M059J (cell line): ENCODE measurements at regions not wholly inside any gene's neighbourhood (a gene's known extent, or its start where the extent isn't known, plus 50 kb on each side); places are given as distances from the start of the nearest gene placed in this dataset.
"Not testable (repeated sequence)": the region's sequence is repeated elsewhere in the genome, so short reads cannot be mapped to it uniquely, and the experiment has no call there.

Experiments used
- DNase-seq: peaks from one replicate; pipeline ENCODE4 v3.0.0-alpha.2; 2012; ENCODE audit warnings: low read depth

GRCh38 chr10:52599551-52600200 lies 172.9 kb downstream of the MBL2 start:
- DNase-seq, result no peak

GRCh38 chr10:52604131-52604530 lies 168.5 kb downstream of the MBL2 start:
- not testable (repeated sequence) for DNase-seq

- DNase-seq, result no peak
Observed at GRCh38 chr10:52609071-52609470, 163.5 kb downstream of the MBL2 start.

DNA sequence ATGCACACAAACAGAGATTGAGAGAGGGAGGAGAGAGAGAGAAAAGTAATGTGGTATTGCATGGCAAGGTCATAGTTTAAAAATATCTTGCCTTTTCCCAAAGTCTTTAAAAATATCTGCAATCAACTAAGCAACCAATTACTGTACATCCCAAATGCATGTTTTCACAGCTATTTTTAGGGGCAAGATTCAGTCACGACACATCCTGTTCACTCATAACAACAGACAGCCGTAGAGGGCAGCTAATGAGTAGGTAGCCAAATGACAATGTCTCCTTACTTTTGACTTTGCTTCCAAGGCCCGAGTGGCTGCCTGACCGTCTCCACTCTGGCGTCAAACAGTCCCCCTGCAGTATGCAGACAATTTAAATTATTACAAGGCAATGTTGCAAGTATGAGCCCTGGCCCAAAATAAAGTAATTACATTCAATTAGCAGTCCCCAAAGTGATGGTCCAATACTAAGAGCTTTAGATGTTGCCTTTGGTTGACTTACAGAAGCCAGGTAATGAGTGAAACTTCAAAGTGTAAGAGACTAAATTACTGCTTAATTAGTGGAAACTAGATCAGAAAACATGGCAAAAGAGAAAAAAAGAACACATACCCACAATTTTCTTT lies 162.9 kb downstream of the MBL2 start:
- DNase-seq, result no peak

- DNase-seq, result no peak
Observed at GRCh38 chr10:52615331-52615730, 157.3 kb downstream of the MBL2 start.

GRCh38 chr10:52615756-52616394 lies 156.7 kb downstream of the MBL2 start:
- no peak for DNase-seq

DNA sequence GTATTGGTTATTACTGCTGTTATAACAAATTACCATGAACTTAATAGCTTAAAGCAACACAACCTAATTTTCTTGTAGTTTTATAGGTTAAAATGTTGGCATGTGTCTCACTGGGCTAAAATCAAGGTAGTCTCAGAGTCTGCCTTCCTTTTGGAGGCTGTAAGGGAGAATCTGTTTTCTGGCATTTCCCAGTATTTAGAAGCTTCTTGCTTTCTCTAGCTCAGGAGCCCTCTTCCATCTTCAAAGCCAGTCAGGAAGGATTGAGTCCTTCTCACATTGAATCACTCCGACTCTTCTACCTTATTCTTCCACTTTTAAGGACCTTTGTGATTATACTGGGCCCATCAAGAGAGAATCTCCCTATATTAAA lies 156.2 kb downstream of the MBL2 start:
- no peak for DNase-seq

DNA sequence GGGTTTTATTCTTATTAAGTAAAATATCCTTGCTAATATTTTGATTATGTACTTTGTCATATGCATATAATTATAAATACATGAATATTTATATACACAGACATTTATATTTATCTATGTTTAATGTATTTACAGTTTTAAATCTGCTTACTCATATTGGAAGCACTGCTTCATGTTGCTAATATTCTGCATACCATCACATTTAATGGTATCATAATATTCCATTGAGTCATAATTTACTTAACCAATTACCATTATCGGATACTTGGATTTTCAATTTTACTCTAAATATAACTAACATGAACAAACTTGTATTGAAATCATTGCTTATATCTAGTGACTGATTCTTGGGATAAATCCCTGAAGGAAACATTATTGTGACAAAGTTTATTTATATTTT lies 155.2 kb downstream of the MBL2 start:
- DNase-seq, result no peak

GRCh38 chr10:52619052-52619451 lies 153.5 kb downstream of the MBL2 start:
- DNase-seq, result no peak

DNA sequence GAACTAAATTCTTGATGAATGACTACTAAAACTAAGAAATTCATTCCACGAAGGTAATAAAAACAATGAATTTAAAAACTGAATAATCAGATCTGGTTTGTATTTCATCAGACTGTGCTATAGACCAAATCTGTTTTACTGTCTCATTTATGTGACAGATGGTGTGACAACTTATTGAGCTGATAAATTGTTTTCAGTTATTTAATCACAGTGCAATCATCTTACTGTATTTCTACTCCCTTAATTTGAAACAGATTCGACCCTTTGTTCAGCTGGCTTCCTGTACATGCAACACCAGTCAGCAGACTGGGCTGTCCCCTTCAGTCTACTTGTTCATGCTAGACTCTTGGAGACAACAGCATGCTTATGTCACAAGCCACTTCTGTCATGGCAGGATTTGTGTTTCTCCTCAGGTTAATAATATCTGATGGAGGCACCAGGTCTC lies 150.9 kb downstream of the MBL2 start:
- no peak for DNase-seq

DNA sequence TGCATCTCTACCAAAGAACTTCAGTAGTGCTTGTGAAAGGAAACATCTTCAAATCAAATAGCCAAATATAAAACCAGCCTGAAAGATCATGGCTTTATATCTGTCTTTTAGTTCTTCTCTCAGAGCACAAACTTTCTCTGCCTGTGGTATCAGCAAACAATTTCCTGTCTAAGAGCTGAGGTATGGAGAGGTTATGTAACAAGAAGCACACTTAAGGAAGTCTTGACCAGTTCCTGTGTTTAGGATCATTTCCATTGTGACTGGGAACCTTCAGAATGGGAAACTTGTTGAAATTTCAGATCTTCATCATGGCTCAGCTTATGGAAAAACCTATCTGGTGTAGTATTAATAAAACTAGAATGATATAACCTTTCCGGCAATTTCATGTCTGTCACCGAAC lies 148.8 kb downstream of the MBL2 start:
- no peak for DNase-seq

GRCh38 chr10:52627279-52627678 lies 145.3 kb downstream of the MBL2 start:
- no peak for DNase-seq

DNA sequence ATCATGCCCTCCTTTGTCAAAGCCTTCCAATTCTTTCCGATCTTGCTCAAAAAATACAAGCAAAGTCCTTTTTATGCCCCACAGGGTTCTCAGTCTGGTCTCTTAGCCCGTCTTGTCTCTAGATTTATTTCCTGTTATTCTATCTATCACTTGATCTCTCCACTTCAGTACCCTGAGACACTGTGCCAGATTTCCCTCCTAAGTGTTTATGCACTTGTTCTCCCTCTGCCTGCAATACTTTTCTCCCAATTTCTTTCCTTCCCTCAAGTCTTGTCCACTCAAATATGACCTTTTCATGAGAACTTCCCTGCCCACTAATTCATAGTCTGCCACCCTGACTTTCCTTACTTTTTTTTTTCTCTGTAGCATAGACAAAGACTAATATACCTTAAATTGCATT lies 141.4 kb downstream of the MBL2 start:
- DNase-seq, result no peak

DNA sequence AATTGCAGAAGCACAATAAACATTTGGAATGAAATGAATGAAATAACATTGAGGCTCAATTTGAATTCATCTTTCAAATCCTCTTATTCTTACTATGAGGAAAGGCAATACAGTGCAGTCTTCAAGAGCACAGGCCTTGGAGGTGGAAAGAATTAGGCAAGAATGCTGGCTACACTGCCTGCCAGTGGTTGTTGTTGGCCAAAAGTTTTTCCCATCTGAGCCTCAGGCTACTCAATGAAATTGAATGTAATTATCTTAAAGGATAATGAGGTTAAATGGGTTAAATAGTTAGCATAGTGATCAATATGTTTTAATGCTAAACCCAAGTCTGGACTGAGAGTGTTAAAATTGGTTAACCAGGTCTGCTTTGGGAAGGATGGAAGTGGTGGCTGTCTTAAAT lies 140.9 kb downstream of the MBL2 start:
- no peak for DNase-seq

GRCh38 chr10:52632591-52632990 lies 140.0 kb downstream of the MBL2 start:
- DNase-seq, result peak; percentile 4

- DNase-seq, result no peak
Observed at GRCh38 chr10:52633266-52633665, 139.3 kb downstream of the MBL2 start.

GRCh38 chr10:52635651-52636050 lies 136.9 kb downstream of the MBL2 start:
- no peak for DNase-seq

- no peak for DNase-seq
Observed at GRCh38 chr10:52636874-52637273, 135.7 kb downstream of the MBL2 start.

DNA sequence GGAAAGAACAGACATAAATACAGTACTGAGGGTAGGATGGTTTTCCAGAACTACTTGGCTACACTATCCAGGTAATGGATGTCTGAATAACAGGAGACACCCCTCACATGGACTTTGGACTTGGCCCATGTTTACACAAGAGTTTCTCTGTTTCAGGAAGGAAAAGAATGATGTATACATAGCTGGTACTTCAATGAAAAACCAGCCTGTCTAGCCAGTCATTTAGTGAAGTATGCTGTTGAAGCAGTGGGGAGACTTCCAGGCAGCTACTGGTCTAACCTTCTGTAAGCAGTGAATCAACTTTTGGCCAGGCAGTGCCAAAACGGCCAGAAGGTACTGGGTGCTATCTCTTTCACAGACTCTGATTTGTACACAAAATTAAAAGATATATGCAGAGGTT lies 135.0 kb downstream of the MBL2 start:
- DNase-seq, result no peak

GRCh38 chr10:52639652-52640051 lies 132.9 kb downstream of the MBL2 start:
- peak; percentile 69 for DNase-seq

DNA sequence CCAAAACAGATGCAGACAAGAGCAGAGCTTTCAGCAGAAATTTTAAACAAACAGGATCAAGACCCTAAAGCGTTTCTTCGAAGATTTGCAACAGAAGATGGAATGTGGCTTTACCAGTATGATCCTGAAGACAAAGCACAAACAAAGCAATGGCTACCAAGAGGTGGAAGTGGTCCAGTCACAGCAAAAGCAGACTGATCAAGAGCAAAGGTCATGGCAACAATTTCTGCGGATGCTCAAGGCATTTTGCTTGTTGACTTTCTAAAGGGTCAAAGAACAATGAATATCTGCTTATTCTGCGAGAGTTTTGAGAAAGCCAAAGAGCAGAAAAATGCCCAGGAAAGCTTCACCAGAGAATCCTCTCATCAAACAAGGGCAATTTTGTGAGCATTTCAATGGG lies 130.4 kb downstream of the MBL2 start:
- no peak for DNase-seq

- DNase-seq, result peak; percentile 60
Observed at GRCh38 chr10:52644373-52645186, 128.0 kb downstream of the MBL2 start.
